Activated CD8-positive, alpha-beta memory T cell treated with anti-CD3 and anti-CD28 coated beads, Interleukin-2, amount 50 U/mL, for 4 hours (primary cell): ENCODE measurements at regions not wholly inside any gene's neighbourhood (a gene's known extent, or its start where the extent isn't known, plus 50 kb on each side); places are given as distances from the start of the nearest gene placed in this dataset.

Experiments used
- DNase-seq: peaks from one replicate; pipeline ENCODE4 v3.0.0-alpha.2; 2020

- DNase-seq = no peak
Measured at GRCh38 chr2:83747141-83747540, 711.9 kb downstream of the SUCLG1 start.

DNA sequence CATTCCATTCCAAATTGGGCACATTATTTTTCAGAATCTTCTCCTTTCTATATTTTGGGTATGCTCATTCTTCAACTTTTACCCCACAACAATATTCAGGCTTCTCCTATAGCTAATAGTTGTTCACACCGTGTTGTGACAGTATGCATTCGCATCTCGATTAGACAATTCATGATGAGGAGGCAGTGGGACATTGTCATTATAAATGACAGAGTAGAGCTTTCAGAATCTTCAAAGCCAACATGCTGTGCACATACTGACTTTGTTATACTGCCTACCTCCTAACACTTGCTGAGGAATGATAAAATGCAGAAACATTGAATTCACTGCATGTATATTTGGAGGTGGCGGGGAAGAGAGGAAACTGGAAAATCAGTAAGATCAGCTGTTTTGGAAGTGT is 714.2 kb downstream of the SUCLG1 start:
- DNase-seq = no peak

GRCh38 chr2:83742117-83742782 is 716.8 kb downstream of the SUCLG1 start:
- DNase-seq = no peak

GRCh38 chr2:83730223-83730622 is 728.9 kb downstream of the SUCLG1 start:
- DNase-seq = no peak

DNA sequence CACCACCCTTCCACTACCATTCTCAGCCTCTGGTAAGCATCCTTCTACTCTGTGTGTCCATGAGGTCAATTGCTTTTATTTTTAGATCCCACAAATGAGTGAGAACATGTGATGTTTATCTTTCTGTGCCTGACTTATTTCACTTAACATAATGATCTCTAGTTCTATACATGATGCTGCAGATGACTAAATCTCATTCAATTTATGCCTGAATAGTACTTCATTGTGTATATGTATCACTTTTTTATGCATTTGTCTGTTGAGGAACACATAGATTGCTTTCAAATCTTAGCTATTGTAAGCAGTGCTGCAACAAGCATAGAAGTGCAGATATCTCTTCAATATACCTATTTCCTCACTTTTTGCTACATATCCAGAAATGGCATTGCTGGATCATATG is 733.3 kb downstream of the SUCLG1 start:
- no peak for DNase-seq

GRCh38 chr2:83705146-83705545 is 753.9 kb downstream of the SUCLG1 start:
- DNase-seq = no peak

GRCh38 chr2:83703598-83703997 is 755.5 kb downstream of the SUCLG1 start:
- DNase-seq = no peak

DNA sequence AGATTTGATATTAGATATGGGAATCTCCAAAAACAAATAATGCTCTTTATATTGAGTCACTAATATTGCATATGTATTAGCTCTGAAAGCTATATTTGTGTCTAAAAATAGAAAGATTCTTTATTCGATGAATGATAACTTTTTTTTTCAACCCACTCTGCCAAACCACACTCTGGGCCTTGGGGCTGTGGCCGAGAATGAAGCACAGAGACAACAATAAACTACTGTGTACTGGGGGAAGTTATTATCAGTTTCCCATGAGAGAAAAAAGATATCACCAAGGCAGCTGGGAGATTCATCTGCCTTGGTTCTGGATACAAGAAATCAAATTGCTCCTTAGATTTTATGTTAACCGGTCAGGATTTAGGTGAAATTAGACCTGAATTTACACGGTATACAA is 762.2 kb downstream of the SUCLG1 start:
- DNase-seq = no peak

- DNase-seq = no peak
Measured at GRCh38 chr2:83695530-83695929, 763.5 kb downstream of the SUCLG1 start.

DNA sequence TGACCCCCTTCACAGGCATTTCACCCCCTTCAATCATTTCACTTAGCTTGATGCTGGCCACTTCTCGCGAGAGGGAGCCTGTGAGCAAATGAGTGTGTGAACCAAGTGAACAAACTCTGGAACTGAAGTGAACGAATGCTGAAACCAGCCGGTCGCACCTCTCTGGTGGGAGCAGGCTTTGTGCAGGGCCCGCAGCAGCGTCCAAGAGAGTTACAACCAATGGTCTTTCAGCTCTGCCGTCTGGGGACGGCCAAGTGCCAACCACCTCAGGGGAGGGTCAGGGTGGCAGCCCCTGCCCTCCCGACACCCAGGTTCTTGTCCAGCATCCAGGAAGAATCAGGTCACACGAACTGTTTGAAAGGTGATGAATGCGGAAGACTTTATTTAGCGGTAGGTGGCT is 764.0 kb downstream of the SUCLG1 start:
- no peak for DNase-seq

- DNase-seq = no peak
Measured at GRCh38 chr2:83689402-83689801, 769.7 kb downstream of the SUCLG1 start.

DNA sequence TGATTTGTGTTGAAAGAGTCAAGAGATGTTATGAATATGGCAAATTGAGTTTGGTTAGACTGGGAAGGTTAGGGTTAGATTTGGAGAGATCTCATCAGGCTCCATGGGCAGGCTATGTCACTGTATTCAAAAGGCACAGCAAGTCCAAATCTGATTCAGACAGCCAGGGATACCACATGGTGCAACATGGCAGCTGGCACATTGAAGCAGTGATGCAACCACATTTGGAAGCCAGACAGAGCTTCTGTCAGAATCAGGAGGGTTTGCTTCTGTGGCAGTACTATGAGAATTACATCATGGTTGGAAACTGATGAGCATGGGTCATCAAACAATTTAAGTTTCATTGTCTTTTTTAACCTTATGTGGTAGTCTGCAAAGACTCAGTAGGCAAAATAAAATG is 772.2 kb downstream of the SUCLG1 start:
- DNase-seq = no peak

DNA sequence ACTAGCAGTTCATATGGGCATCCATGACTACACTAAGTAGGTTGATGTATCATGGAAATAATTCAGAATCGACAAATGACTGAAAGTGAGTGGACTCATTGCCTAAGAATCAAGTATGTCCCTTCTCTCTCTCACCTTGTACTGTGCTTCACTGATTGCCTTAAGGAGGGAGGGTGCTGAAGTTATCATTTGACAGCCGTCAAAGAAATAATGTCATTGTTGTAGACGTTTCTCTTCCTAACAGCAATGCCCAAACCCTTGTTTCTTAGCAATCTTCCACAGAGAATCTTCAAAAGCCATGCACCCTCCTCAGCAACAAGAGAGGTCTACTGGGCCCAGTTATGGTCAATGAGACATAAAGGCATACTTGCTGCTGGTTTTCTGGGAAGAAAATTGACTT is 785.0 kb downstream of the SUCLG1 start:
- DNase-seq = no peak

DNA sequence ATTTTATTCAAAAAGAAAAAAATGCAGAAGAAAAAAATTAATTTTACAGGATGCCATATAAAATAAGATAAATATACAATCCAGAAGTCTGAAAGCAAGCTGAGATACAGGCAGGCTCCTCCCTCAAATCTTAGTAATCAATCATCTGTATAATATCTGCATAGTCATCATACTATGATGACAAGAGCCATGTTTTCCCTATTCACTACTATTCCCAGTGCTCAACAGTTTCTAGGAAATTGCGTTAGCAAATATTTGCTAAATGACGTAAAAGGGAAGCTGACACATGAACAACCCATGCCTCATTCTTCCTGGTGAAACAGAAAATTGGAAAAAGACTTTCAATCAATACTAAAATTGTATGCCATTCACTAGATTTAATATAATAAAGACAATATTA is 793.2 kb downstream of the SUCLG1 start:
- DNase-seq = no peak

DNA sequence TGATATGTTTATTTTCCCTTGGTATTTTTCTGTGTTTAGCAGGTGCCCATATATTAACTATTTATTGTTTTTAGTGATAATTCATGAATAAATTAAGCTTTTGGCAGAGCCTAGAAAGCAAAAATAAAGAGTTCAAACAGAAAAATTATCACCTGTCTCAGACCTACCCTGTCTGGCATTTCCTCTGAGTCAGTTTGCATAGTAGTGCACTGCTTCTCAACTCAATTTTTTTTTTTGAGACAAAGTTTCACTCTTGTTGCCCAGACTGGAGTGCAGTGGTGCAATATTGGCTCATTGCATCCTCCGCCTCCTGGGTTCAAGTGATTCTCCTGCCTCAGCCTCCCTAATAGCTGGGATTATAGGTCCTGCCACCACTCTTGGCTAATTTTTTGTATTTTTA is 793.9 kb downstream of the SUCLG1 start:
- no peak for DNase-seq

GRCh38 chr2:83661711-83662110 is 797.4 kb downstream of the SUCLG1 start:
- DNase-seq = no peak

DNA sequence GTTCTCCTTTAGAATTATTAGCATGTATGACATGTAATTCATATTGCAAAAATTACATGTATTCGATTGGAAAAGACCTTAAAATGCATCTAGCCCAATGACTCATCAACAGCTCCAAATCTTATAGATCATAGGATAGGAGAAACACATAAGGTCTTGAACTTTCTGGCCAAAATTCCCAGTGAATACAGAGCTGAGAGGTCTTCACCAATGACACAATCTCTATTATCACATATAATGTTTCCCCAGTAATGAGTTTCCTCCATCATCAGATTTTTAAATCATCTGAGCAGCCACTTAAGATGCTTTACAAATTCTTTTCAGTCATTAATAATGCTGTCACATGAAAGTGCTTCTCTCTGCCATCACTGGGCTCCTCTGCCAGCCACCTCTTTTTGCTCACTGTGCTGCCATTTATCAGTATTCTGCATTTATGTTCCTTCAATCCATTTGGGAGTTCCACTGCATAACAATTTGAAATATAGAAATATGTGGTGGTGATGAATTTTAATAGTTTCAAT is 804.9 kb downstream of the SUCLG1 start:
- no peak for DNase-seq

DNA sequence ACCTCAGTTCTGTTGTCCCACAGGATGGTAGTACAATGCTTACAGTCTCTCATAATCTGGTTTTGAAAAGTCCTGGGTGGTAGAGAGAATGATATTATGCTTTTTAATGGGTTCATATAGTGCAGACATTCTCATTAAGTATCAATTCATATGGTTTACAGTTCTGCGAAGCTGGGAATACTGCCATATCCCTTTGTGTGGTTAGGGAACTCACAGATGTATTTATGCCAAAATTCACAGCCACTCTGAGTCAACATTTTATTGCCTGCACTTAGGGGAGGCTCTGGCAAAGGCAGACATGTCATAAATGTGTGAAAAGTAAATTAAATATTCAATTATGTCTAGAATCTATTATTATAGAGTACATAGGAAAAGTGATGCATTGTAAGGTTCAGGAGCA is 808.2 kb downstream of the SUCLG1 start:
- no peak for DNase-seq

DNA sequence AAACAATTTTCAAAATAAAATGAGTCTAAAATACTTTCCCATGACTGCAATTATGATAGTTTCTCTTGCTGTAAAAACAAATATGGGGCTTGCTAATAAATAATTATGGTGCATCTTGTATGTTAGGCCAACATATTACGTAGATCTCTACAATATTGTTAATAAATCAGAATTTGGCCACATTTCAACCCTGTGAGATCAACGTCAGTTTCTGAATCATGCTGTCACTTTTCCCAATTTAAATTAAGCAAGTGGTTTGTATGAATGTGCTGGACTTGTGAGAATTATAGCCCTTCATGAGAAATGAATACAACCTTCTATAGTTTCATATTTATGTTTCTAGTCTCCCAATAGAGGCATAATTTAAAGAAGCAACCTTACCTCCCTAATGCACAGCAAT is 808.9 kb downstream of the SUCLG1 start:
- DNase-seq = no peak

GRCh38 chr2:83640506-83640905 is 818.6 kb downstream of the SUCLG1 start:
- DNase-seq = no peak

DNA sequence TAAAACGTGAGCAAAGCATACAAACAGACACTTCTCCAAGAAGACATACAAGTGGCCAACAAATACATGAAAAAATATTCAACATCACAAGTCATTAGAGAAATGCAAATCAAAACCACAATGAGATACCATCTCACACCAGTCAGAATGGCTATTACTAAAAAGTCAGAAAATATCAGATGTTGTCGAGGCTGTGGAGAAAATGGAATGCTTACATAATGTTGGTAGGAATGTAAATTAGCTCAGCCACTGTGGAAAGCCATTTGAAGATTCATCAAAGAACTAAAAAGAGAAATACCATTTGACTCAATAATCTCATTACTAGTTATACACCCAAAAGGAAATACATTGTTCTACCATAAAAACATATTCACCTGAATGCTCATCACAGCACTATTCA is 825.7 kb downstream of the SUCLG1 start:
- DNase-seq = no peak

DNA sequence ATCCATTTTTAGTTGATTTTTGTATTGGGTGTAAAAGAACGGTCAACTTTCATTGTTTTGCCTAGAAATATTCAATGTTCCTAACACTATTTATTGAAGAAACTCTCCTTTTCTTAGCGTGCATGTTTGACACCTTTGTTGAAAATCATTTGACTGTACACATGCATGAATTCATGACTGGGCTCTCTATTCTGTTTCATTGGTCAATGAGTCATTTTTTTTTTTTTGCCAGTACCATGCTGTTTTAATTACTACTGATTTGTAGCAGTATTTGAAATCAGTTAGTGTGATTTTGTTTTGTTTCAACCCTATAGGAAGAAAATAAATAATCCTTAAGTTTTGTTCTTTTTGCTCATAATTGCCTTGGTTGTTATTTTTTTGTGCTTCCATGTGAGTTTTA is 828.7 kb downstream of the SUCLG1 start:
- DNase-seq = no peak

DNA sequence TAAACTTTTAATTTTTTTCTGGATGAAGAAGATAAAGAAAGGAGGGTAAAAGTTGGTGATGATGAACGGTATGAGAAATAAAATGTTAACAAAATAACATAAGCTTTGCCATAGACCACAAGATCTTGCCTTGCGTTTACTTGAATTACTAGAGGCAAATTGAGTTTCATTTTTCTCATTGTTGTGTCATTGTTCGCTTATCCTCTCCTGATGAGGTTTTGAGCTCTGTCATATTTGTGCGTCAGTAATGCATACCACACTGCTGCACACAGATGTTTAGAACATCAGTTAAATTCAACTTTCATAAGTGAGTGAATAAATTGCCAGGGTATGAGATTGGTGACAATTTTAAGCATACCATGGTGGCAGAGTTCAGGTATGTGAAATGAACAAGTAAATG is 843.6 kb downstream of the SUCLG1 start:
- DNase-seq = no peak

- no peak for DNase-seq
Measured at GRCh38 chr2:83613178-83613577, 845.9 kb downstream of the SUCLG1 start.

DNA sequence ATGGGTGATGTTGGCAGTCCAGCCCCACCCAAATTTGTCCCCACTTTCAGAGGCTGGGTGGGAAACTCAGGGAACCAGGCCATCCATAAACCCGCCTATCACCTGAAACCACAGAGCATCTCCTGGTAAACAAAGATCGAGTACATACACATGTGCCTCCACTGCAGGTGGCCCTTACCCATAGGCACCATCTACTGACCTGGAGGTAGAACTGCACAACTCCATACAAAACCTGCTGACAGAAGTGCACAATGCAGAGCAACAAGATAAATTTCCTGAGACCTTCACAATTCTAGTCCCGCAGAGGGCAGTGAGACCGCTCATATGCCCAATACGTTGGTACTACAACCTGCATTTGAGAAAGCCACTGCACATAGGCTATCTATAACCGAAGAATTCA is 856.3 kb downstream of the SUCLG1 start:
- no peak for DNase-seq
